ENCODE measurements at regions not wholly inside any gene's neighbourhood (a gene's known extent, or its start where the extent isn't known, plus 50 kb on each side); places are given as distances from the start of the nearest gene placed in this dataset.

DNA sequence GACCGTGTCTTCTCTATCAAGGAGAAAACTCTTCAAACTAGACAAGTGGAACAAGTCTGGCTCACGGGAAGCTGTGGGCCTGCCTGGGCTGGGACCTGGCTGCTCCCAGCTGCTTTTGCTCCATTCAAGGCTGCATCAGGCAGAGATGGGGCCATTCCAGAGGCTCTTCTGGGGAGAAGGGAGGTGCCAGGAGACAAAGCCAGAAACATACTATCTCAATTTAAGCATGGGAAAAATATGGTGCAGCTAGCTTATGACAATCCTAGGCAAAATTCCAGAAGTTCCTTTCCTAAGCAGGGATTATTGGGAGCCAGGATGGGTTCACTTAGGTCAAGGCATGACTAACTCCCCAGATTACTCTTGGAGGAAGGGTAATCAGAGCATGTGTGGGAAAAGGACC lies 90.8 kb upstream of the SLC2A1 start:
- in situ Hi-C loops (cut with HindIII; ENCODE audit: low sequenced_read_pairs), result no loop called here
- no peak for DNase-seq (ENCODE audit: low spot score)

DNA sequence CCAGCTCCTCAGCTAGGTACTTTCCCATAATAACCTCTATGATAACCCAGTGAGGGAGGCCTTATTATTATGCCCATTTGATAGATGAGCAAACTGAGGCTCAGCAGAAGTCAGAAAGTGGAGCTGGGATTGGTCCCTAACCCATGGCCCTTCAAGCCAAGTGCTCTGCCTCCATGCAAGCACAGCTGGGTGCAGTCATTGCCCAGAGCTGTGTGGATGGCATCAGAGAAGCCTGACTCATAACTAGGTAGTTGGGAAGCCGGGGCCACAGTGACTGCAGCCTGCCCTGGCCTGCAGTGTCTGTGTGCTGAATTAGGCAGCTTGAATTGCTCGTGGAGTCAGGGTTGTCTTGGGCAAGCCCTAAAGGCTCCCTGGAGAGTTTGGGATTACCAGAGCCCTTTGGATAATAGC lies 89.9 kb upstream of the SLC2A1 start:
- no peak for DNase-seq (ENCODE audit: low spot score)
- in situ Hi-C loops (cut with HindIII; ENCODE audit: low sequenced_read_pairs), result no loop called here

DNA sequence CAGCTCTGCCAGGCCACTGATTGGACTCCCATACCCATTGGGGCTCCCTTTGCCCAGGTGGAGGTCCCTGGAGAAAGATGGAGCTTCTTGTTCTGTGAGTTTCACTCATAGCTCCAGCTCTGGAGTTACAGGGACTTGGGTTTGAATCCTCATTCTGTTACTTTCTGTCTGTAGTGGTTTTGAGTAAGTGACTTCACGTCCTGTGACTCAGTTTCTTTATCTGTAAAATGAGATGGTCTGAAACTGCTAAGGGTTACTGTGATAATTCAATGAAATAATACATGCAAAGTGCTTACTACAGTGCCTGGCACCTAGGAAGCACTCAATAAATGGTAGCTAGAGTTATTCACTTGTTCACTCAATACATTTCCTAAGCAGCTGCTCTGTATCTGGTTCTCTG lies 88.5 kb upstream of the SLC2A1 start:
- in situ Hi-C loops (cut with HindIII; ENCODE audit: low sequenced_read_pairs), result no loop called here

DNA sequence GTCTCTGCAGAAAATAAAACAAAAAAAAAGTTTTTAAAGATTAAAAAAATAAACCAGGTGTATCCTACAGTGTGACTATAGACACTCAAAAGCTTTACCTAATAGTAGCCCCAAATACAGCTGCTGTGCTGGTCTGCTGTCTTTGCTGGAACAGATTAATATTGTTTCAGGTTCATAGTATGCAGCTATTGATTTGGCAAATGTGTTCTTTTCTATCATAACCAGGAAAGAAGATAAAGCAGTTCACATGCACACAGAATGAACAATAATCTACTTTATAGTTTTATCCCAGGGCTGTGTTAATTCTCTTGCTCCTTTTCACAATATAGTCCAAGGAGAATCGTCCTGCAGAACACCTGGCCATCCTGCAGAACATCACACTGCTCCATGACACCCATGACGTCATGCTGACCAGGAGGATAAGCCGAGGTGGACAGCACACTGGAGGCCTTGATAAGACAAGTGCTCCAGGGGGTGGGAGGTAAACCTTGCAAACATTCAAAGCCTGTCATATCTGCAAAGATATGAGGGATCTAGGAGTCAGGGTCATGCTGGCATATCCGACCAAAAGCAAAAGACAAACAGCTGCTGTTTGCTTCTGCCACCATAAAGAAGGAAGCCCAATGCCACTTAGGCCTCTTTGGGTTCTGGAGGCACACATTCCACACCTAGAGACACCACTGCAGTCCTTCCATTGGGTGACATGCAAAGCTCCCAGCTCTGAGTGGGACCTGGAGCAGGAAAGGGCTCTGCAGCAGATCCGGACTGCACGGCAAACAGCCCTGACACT lies 86.1 kb upstream of the SLC2A1 start:
- in situ Hi-C loops (cut with HindIII; ENCODE audit: low sequenced_read_pairs), result no loop called here
- no peak for DNase-seq (ENCODE audit: low spot score)

More for the DNA sequence above, 88.5 kb upstream of the SLC2A1 start:
- DNase-seq (ENCODE audit: low spot score), result no peak

DNA sequence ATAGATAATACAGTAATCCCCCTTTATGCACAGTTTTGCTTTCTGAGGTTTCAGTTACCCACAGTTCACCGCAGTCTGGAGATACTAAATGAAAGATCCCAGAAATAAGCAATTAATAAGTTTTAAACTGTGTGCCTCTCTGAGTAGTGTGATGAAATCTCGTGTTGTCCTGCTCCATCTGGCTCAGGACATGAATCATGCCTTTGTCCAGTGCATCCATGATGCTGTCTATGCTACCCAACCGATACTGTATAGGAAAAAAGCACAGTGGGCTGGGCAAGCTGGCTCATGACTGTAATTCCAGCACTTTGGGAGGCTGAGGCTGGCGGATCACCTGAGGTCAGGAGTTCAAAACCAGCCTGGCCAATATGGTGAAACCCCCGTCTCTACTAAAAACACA lies 85.0 kb upstream of the SLC2A1 start:
- DNase-seq (ENCODE audit: low spot score), result no peak
- in situ Hi-C loops (cut with HindIII; ENCODE audit: low sequenced_read_pairs), result no loop called here

DNA sequence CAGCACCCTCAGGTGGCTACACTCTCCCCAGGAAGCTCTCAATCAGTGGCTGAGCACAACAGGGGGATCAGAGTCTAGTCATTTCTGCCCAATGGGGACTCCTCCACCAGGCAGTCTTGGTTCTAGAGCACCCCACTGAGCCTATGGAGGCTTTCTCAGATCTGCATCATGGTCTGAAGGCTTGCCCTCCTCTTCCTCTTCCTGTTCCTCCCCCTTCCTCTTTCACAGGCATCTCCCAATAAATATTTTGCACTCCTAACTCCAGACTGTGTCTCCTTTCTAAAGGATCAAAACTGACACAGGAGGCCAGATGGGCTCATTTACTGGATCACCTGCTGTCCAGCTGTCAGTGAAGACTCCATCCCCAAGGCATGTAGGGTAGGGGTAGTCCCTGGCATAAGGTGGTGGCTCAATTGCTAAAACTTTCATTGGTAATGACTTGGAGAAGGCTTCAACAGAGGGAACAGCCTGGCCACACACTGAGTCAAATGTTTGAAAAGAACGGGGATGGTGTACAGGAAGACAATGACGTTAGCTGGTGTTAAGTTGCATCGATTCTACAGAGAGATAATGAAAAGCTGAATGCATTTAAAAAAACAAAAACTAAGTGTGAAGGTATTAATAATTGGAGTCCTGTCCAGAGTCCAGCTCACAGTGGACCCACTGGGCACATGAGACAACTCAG lies 84.2 kb upstream of the SLC2A1 start:
- DNase-seq (ENCODE audit: low spot score), result no peak
- in situ Hi-C loops (cut with HindIII; ENCODE audit: low sequenced_read_pairs), result no loop called here

DNA sequence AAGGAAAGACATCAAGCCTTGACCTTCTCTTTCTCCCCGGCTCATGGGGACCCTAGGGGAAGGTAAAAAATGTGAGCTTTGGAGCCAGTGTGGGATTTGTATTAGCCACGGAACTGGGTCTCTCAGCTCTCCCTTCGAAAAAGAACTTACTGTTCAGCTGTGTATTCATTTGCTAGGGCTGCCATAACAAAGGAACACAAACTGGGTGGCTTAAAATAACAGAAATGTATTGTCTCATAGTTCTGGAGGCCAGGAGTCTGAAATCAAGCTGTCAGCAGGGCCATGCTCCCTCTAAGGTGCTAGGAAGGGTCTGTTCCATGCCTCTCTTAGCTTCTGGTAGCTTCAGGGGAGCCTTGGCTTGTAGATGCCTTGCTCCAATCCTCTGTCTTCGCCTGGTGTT lies 83.5 kb upstream of the SLC2A1 start:
- no peak for DNase-seq (ENCODE audit: low spot score)
- in situ Hi-C loops (cut with HindIII; ENCODE audit: low sequenced_read_pairs), result no loop called here

DNA sequence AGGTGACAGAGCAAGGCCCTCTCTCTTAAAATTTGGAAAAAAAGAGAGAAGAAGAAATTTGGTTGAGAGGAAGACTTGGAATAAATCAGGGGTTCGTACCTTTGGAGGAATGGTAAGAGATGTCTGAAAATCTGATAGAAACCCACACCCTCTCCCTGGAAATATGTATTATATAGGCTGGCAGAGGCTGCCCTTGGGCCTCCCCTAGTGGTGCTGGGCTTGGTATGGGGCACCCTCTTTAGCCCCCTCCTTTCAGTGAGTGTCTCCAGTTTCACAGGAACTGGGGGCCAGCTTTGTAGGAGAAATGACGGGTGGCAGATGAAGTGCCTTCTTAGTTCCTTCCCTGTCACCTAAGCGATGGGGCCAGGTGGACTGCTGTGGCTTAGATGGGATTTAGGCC lies 82.9 kb upstream of the SLC2A1 start:
- in situ Hi-C loops (cut with HindIII; ENCODE audit: low sequenced_read_pairs), result no loop called here

DNA sequence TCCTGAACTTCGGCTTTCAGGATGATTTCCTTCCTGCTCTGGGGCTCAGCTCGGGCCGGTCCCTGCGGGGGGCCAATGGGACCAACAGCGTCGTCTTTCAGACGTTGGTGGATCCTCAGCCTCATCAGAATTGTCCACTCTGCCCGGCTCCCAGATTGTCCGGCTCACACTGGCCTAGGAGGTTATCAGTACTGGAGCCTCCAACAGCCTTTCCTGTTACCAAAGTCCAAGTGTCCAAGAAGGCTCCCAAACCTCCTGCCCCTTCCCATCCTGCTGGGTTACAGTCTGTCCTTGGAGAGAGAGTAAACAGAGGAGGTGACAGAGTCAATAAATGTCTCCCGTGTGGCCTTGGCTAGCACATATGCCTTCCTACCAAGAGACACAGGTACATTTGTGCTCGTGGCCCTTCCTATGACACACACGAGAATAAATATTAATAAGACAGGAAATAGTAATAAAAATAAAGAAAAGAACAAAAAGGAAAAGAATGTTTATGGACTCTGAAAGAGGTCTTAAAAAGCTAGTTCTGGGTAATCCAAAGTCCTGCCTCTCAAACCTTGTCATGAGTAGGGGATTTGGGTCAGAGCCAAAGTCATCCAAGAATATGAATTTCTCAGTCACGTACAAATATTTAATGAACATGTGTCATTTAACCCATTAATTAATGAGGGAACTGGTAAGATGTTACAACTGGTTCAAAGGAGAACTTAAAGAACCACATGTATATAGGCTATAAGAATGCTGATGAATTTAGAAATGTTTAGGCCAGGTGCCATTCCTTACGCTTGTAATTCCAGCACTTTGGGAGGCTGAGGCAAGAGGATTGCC lies 80.8 kb upstream of the SLC2A1 start:
- peak; percentile 79 for DNase-seq (ENCODE audit: low spot score)
- in situ Hi-C loops (cut with HindIII; ENCODE audit: low sequenced_read_pairs), result no loop called here

More for the DNA sequence above, 82.9 kb upstream of the SLC2A1 start:
- no peak for DNase-seq (ENCODE audit: low spot score)

DNA sequence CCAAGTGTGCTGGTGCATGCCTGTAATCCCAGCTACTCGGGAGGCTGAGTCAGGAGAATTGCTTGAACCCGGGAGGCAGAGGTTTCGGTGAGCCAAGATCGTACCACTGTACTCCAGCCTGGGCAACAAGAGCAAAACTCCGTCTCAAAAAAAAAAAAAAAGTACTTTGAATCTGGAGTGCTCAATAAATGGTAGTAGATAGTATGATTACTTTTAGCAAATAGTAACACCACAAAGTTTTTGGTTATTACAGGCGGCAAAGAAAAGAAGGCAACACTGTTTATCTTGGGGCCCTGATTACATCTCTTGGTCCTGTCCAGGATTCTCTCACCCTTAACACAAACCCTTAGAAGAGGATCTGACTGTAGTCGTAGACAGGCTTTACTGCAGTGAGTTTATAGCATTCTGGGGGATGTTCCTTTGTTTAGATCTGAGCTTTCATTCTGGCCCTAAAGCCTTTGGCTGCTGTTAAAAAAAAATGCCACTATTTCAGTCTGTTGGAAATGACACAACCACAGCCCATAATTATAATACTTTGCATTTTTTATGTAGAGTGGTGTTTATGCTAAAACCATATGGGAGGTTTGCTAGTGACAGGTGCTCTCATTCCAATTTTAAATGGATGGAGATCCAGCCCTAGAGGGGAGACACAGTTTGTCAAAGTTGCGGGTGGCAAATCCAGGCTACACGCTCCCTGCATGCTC lies 79.7 kb upstream of the SLC2A1 start:
- DNase-seq (ENCODE audit: low spot score), result no peak
- in situ Hi-C loops (cut with HindIII; ENCODE audit: low sequenced_read_pairs), result no loop called here

DNA sequence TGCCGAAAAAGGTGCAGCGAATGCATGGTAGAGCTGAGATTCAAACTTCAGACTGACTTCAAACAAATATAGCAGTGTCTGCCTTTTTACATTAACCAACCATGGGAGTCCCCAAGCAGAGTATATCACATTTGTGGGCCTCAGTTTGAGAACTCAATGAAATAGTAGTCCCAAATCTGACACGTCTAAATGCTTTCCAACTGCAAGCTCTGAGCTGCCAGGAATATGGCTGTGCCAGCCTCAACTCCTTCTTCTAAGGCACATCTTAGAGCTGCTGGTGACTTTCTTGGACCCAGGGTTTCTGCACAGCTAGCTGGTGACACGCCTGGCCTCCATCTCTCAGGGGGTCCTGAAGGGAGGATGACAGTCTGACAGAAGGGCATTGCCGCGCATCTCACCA lies 78.8 kb upstream of the SLC2A1 start:
- no peak for DNase-seq (ENCODE audit: low spot score)
- in situ Hi-C loops (cut with HindIII; ENCODE audit: low sequenced_read_pairs), result no loop called here

DNA sequence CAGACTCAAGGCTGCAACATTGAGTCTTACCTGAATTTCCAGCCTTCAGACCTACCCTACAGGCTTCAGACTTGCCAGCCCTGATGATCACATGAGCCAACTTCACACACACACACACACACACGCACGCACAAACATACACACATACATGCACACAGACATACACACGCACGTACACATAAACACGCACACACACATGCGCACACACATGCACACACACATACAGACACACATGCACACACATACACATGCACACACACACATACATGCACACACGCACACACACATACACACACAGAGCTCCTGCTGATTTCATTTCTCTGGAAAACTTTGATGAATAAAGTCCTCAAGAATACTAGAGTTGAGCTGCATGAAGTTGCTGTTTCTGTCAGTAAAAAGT lies 78.3 kb upstream of the SLC2A1 start:
- no peak for DNase-seq (ENCODE audit: low spot score)
- in situ Hi-C loops (cut with HindIII; ENCODE audit: low sequenced_read_pairs), result no loop called here

DNA sequence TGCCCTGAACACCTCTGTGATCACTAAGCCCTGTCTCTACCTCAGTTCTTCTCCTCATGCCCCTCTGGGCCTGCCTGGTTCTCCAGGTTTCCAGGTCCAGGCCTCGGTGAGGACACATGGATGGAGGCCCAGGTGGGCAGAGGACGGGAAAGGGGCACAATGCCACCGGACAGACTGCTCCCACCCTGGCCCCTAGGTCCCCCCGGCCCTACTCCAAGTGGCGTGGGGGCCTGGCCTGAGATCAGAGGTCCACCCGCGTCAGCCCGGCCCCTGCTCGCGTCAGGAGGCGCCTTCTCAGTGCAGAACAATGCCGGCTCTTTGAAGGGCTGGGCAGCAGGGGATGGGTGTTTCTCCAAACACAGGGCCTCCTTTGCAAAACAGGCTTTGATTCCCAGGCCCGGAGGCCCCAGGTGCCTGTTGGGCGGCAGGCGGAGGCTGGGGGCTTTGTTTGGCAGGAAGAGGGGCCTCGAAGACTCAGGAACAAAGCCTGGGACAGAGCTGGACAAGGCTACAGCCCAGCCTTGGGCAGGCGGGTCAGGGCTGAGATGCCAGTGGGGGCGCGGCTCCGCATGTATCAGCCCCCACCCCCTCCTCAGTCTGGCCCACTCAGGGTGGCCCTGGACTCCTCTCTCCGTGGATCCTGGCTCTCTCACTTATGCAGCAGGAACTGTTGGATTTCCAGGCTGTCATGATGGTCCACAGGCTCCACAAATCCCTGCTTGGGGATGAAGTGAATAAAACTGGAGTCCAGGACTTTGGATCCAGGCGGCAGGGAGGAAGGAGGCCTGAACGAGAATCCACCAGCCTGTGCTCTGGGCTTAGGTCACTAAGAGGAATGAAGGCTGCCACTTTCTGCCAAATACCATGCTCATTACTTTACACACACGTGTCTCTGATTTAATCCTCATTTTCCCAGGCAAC lies 77.4 kb upstream of the SLC2A1 start:
- no peak for DNase-seq (ENCODE audit: low spot score)

DNA sequence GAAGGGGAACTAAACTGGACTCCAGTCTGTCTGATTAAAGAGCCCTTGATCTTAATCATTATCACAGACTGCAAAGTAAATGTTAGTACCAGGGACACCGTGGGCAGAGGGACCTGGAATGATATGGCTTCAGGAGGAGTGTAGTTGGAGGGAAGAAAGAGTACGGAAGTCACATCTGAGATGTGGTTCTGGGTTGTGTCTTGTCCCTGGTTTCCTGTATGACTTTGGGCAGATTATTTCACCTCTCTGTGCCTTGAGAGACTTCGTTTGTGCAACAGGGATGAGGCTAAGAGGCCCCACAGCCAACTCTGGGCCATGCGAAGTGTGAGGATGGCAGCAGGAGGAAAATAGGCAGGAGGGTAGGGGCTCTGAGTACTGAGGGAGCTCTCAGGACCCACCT lies 76.1 kb upstream of the SLC2A1 start:
- in situ Hi-C loops (cut with HindIII; ENCODE audit: low sequenced_read_pairs), result no loop called here

More for the DNA sequence above, 77.4 kb upstream of the SLC2A1 start:
- in situ Hi-C loops (cut with HindIII; ENCODE audit: low sequenced_read_pairs), result no loop called here

DNA sequence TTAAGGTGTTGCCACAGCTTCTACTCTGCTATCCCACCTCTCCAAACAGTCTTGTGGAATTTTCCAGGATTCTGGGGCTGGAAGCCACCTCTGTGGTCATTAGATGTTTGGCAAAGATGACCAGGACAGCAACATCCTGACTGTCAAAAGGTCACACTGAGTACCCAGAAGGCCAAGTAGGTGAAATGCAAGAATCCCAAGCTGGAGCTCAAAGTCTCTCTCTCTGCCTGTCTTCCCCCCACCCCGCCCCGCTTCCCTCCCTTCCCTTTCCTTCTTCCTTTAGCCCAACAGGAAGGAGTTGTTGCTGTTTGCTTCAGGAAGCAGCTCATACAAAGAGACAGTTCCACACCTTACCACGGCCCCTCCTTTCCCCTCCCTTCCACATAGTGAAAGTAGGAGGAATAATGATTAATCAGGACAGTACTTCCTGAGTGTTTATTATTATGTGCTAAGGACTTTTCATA lies 75.6 kb upstream of the SLC2A1 start:
- in situ Hi-C loops (cut with HindIII; ENCODE audit: low sequenced_read_pairs), result no loop called here
- DNase-seq (ENCODE audit: low spot score), result no peak

More for the DNA sequence above, 76.1 kb upstream of the SLC2A1 start:
- no peak for DNase-seq (ENCODE audit: low spot score)

DNA sequence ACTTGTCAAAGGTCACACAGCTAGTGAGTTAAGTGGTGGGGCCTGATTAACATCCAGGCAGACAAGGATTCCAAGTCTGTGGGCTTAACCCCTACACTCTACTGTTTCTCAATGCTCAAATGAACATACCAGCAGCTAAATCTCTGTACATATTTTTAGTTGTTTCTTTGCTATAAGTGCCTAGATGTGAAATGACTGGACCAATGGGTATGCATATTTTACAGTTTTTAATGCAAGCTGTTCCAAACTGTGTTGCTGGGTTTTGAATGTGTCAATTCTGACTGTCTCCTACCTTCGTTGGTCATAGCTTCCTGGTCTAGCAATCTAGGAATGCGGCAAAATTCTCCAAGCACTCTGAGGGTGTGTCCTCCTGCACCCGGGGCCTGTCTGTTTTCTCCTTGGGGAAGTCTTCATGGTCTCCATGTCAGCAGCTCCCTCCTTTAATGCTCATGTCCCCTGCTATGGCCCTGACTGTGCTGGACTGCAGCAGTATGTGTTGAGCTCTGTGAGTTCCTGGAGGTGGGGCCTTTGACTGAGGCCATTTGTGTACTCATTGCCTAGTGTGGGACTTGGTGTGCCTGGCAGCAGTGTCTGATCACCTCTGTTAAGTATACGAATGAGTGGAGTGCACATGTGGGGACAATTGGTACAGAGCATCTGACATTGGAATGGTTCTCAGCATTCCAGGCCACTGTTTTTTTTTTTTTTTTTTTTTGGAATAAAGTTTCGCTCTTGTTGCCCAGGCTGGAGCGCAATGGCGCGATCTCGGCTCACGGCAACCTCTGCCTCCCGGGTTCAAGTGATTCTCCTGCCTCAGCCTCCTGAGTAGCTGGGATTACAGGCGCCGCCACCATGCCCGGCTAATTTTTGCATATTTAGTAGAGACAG lies 72.9 kb upstream of the SLC2A1 start:
- DNase-seq (ENCODE audit: low spot score), result no peak
- in situ Hi-C loops (cut with HindIII; ENCODE audit: low sequenced_read_pairs), result no loop called here

DNA sequence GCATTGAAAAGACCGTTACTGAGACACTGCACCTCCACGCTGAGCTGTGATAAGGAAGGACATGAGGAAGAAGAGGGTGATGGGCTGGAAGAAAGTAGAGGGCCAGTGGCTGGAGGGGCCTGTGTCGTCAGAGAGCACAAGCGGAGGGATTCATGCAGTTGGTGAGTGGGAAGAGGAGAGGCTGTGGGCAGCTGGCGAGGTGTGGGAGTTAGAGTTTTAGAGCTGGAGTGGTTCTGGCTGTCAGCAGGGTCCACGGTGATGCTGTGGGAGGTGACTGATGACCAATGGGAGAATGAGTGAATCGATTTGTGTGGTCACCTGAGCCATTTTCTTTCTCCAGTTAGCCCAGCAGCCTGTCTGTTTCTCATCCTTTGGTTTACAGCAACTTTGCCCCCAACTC lies 66.2 kb upstream of the SLC2A1 start:
- in situ Hi-C loops (cut with HindIII; ENCODE audit: low sequenced_read_pairs), result no loop called here
- DNase-seq (ENCODE audit: low spot score), result no peak

Data from G401 (cell line).